Astrocyte (in vitro differentiated cells and primary cell): ENCODE measurements at regions not wholly inside any gene's neighbourhood (a gene's known extent, or its start where the extent isn't known, plus 50 kb on each side); places are given as distances from the start of the nearest gene placed in this dataset.

Experiments used
- EZH2 ChIP-seq: IDR thresholded peaks from 2 replicates; pipeline ENCODE4 v1.6.1; 2012; ENCODE audit warnings: mild to moderate bottlenecking, low read length, inconsistent platforms; ENCODE audit not compliant: insufficient read depth
- TF ChIP-seq, protein P1 (sequence below): IDR thresholded peaks from 2 replicates; pipeline ENCODE4 v1.5.1; 2011; ENCODE audit warnings: low read depth, mild to moderate bottlenecking, inconsistent platforms, low read length, moderate library complexity; ENCODE audit not compliant: insufficient read depth

DNA sequence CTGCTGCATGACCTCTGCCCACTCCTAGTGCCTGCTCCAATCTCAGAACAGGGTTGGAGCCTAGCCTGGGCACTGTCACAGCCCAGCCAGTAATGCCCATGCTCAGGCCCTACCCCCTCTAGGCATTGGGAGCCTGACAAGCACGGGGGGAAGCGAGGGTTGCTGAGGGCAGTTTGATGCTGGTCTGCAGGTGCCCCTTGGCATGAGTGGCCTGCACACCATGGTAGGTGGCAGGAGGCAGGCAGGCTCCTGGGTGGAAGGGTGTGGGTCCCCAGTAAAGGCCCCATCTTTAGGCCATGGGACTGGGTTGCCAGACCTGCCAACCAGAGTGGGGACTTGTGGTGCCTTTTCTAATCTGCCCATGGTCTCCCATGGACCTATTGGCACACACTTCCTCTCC lies 72.1 kb upstream of the DCAF12L2 start:
- TF ChIP-seq, protein P1, sequence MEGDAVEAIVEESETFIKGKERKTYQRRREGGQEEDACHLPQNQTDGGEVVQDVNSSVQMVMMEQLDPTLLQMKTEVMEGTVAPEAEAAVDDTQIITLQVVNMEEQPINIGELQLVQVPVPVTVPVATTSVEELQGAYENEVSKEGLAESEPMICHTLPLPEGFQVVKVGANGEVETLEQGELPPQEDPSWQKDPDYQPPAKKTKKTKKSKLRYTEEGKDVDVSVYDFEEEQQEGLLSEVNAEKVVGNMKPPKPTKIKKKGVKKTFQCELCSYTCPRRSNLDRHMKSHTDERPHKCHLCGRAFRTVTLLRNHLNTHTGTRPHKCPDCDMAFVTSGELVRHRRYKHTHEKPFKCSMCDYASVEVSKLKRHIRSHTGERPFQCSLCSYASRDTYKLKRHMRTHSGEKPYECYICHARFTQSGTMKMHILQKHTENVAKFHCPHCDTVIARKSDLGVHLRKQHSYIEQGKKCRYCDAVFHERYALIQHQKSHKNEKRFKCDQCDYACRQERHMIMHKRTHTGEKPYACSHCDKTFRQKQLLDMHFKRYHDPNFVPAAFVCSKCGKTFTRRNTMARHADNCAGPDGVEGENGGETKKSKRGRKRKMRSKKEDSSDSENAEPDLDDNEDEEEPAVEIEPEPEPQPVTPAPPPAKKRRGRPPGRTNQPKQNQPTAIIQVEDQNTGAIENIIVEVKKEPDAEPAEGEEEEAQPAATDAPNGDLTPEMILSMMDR: no peak
- no peak for TF ChIP-seq EZH2
